NAMALWA (cell line): ENCODE measurements at regions not wholly inside any gene's neighbourhood (a gene's known extent, or its start where the extent isn't known, plus 50 kb on each side); places are given as distances from the start of the nearest gene placed in this dataset.
"Not testable (repeated sequence)": the region's sequence is repeated elsewhere in the genome, so short reads cannot be mapped to it uniquely, and the experiment has no call there.

ENCODE experiments used
- DNase-seq: peaks from one replicate; pipeline ENCODE4 v3.0.0-alpha.2; 2015; ENCODE audit warnings: low spot score

GRCh38 chr7:125984795-125985194, 1055.2 kb upstream of the POT1 start:
- DNase-seq: no peak

DNA sequence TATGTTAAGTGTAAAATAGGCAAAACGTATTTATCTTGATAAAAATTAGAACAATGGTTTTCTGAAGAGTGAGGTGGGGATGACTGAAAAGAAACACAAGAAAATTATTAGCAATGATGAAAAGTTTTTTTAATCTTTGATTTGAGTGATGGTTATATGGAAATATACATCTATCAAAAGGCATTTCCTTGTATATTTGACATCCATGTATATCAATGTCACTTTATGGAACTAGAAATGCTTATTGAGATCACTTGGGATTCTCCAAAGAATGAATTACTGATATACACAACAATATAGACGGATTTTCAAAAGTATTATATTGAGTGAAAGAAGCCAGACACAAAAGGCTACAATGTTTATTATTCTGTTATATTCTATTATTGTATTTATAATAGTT, 1042.0 kb upstream of the POT1 start:
- no peak for DNase-seq

DNA sequence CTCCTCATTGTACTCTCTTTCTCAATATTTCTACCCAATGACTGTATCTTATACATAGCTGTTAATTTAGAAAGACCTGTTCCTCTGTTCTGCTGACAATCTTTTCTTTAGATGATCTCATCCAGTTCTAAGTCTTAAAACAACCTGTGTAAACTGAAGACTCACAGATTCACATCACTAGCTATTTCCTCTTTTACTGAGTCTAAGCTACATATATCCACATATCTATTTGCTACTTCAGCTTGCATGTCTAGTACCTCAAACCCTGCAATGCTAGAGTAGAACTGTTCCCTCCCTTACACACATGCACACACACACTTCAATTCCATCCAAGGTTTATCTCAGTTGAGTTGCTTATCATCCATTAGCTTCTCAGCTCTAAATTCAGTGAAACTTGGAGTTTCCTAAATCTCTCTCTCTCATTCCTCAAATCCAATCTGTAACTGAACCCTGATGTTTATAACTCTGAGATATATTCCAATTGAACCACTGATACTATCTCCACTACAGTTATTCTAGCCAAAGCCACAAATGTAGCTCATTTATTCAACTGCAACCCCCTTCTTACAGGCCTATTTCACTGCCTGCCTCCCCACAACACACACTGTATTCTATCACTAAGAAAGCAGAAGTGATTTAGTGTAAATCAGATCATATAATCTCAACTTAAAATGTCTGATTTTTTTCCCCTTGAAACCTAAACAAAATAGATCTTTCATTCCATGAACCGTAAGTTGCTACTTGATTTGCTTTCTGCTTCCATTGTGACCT, 1036.8 kb upstream of the POT1 start:
- no peak for DNase-seq

GRCh38 chr7:125934955-125935354, 1005.3 kb upstream of the POT1 start:
- no peak for DNase-seq

GRCh38 chr7:125934539-125934938, 1004.9 kb upstream of the POT1 start:
- DNase-seq: no peak

DNA sequence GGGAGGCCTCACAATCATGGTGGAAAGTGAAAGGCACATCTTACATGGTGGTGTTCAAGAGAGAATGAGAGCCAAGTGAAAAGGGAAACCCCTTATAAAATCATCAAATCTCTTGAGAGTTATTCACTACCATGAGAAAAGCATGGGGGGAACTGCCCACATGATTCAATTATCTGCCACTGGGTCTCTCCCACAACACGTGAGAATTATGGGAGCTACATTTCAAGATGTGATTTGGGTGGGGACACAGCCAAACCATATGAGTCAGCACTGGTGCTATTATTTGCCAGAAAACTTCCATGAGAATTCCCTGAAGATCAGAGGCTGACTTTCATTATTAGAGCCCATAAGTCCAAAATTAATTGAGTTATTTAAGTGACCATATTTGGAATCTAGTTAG, 1001.2 kb upstream of the POT1 start:
- no peak for DNase-seq

DNA sequence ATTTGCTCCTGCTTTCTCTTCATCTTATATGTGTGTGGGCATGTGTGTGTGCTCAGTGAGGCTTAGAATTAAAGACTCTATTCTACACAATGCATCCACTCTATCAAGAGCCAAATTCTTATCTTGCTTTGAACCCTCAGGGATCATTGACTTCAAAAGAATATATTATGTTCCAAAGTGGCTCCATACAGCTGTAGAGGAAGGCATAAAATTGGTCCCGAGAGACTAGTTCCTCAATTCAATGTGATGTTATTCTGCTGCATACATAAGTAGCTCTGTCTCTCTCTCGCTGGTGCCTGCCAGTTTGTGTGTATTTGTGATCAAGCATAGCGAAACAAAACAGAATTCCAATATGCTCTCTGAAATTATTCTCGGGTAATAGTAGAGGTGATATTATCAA, 997.9 kb upstream of the POT1 start:
- no peak for DNase-seq

DNA sequence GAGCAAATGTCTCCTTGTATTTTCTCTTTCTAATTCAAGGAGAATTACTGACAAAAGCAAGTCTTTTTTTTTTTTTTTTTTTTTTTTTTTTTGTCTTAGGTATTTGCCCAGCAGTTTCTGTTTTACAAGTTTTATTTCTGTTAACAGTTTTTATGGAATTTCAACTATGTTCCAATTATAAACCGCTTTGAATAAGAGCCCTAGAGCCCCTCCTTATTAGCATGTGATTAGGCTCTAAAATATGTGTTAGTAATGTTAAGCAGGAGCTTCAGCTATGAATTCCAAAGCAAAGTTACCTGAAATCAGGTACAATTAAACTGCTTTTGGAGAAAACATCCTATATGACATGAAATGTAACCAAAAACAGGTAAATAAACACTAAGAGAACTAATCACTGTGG, 997.0 kb upstream of the POT1 start:
- DNase-seq: no peak

GRCh38 chr7:125924037-125924436, 994.4 kb upstream of the POT1 start:
- no peak for DNase-seq

DNA sequence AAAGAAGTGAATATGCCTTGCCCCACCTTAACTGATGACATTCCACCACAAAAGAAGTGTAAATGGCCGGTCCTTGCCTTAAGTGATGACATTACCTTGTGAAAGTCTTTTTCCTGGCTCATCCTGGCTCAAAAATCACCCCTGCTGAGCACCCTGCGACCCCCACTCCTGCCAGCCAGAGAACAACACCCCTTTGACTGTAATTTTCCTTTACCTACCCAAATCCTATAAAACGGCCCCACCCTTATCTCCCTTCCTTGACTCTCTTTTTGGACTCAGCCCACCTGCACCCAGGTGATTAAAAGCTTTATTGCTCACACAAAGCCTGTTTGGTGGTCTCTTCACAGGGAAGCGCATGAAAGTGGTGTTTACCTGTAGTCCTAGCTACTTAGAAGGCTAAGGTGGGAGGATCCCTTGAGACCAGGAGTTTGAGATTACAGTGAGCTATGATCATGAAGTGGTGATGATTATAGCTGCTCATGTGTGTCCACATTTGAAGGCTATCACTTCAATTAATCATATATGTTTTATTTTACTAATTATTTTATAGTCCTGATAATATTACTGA, 985.8 kb upstream of the POT1 start:
- DNase-seq: not testable (repeated sequence)

DNA sequence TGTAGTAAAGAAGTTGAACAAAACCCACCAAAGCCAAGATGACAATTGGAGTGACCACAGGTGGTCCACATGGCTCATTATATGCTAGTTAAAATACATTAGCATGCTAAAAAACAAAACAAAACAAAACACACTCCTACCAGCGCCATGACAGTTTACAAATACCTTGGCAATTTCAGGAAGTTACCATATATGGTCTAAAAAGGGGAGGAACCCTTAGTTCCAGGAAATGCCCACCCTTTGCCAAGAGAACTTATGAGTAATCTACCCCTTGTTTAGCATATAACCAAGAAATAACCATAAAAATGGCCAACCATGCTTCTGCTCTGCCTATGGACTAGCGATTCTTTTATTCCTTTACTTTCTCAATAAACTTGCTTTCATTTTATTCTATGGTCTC, 979.1 kb upstream of the POT1 start:
- peak; percentile 38 for DNase-seq

DNA sequence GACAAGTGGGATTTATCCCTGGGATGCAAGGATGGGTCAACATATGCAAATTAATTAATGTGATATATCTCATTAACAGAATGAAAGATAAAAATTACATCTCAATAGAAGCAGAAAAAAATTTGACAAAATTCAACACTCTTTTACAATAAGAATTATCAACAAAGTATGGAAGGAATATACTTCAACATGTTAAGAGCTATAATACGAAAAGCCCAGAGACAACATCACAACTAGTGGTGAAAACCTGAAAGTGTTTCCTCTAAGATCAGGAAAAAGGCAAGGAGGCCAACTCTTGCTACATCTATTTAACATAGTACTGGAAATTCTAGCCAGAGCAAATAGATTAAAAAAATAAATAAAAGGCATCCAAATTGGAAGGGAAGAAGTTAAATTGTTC, 970.0 kb upstream of the POT1 start:
- no peak for DNase-seq

GRCh38 chr7:125892434-125892833, 962.8 kb upstream of the POT1 start:
- no peak for DNase-seq

- DNase-seq: no peak
Measured at GRCh38 chr7:125878988-125879387, 949.4 kb upstream of the POT1 start.

GRCh38 chr7:125878235-125878956, 948.8 kb upstream of the POT1 start:
- no peak for DNase-seq

- no peak for DNase-seq
Measured at GRCh38 chr7:125877246-125877645, 947.6 kb upstream of the POT1 start.

- no peak for DNase-seq
Measured at GRCh38 chr7:125876431-125876830, 946.8 kb upstream of the POT1 start.

DNA sequence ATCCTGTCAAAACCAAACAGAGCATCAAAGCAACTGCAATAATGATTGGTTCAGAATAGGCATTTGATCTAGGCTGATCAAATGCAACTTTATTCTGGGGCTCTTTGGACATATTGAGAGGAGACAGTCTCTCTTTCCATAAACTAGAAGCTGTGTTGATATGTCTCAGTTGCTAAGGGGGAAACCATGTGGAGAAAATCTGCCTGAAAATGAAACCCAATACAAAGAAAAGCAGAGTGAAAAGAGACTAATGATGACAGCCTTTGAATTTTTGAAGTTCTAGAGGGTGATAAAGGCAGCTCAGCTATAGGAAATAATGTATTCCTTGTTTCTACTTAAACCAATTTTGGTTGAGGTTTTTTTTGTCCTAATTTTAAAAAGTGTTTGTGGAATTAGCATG, 941.8 kb upstream of the POT1 start:
- DNase-seq: no peak

- DNase-seq: no peak
Measured at GRCh38 chr7:125857606-125858005, 928.0 kb upstream of the POT1 start.

DNA sequence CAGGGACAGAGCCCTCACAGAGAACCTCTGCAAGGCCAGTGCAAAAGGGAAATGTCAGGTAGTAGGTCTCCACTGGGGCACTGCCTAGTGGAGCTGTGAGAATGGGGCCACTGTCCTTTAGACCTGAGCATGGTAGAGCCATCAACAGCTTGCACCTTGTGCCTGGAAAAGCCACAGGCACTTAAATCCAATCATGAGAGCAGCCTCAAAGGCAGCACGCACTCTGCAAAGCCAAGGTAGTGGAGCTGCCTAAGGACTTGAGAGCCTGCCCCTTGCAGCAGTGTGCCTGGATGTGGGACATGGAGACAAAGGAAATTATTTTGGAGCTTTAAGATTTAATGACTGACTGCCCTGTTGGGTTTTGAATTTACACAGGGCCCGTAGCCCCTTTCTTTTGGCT, 918.5 kb upstream of the POT1 start:
- DNase-seq: no peak

DNA sequence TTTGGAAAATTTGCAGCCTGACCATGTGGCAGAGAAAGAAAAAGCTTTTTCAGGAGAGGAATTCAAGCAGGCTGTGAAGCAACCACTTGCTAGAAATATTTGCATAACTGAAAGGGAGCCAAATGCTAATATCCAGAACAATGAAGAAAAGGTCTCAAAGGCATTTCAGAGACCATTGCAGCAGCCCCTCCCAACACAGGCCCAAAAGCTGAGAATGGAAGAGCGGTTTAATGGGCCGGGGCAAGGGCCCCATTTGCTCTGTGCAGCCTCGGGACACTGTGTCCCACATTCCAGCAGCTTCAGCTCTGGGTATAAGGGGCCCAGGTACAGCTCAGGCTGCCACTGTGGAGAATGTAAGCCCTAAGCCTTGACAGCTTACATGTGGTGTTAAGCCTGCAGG, 918.1 kb upstream of the POT1 start:
- no peak for DNase-seq

- DNase-seq: no peak
Measured at GRCh38 chr7:125847055-125847454, 917.4 kb upstream of the POT1 start.

- DNase-seq: no peak
Measured at GRCh38 chr7:125845686-125846085, 916.1 kb upstream of the POT1 start.
